Endodermal cell (in vitro differentiated cells): ENCODE measurements at regions not wholly inside any gene's neighbourhood (a gene's known extent, or its start where the extent isn't known, plus 50 kb on each side); places are given as distances from the start of the nearest gene placed in this dataset.

ENCODE experiments used
- DNase-seq: peaks from one replicate; pipeline ENCODE4 v3.0.0-alpha.2; 2017
- H3K27ac ChIP-seq: 2 replicates; pipeline ENCODE4 v1.5.1; 2013; ENCODE audit warnings: mild to moderate bottlenecking, low read depth, low read length, moderate library complexity
- H3K27me3 ChIP-seq: 2 replicates; pipeline ENCODE4 v1.6.1; 2013; ENCODE audit warnings: mild to moderate bottlenecking, low read length, moderate library complexity; ENCODE audit not compliant: insufficient read depth, control insufficient read depth, poor library complexity, severe bottlenecking
- H3K36me3 ChIP-seq: 2 replicates; pipeline ENCODE4 v1.7.0; 2013; ENCODE audit warnings: mild to moderate bottlenecking, low read length, moderate library complexity; ENCODE audit not compliant: control insufficient read depth, insufficient read depth
- H3K4me1 ChIP-seq: one replicate; pipeline ENCODE4 v1.7.0; 2013; ENCODE audit warnings: low read length; ENCODE audit not compliant: control insufficient read depth, insufficient read depth
- H3K4me3 ChIP-seq: 2 replicates; pipeline ENCODE4 v1.5.1; 2013; ENCODE audit warnings: mild to moderate bottlenecking, low read length, moderate library complexity
- H3K9ac ChIP-seq: 2 replicates; pipeline ENCODE4 v1.6.1; 2013; ENCODE audit warnings: mild to moderate bottlenecking, low read length, moderate library complexity; ENCODE audit not compliant: poor library complexity, severe bottlenecking; ENCODE audit errors: extremely low read depth
- H3K9me3 ChIP-seq: 2 replicates; pipeline ENCODE4 v1.6.1; 2013; ENCODE audit warnings: mild to moderate bottlenecking, low read length, moderate library complexity; ENCODE audit not compliant: control insufficient read depth
- H3K27ac Mint-ChIP-seq: 2 replicates; pipeline ENCODE4 v1.8.0; 2020; ENCODE audit warnings: mixed read lengths
- H3K27me3 Mint-ChIP-seq: 2 replicates; pipeline ENCODE4 v1.8.0; 2021; ENCODE audit warnings: mild to moderate bottlenecking, mixed read lengths; ENCODE audit not compliant: insufficient read depth
- H3K36me3 Mint-ChIP-seq: 2 replicates; pipeline ENCODE4 v1.8.0; 2020; ENCODE audit warnings: low read depth, mixed read lengths
- H3K4me1 Mint-ChIP-seq: 2 replicates; pipeline ENCODE4 v1.8.0; 2020; ENCODE audit warnings: mixed read lengths
- H3K4me3 Mint-ChIP-seq: 2 replicates; pipeline ENCODE4 v1.8.0; 2020; ENCODE audit warnings: mild to moderate bottlenecking, moderate library complexity, mixed read lengths
- H3K9me3 Mint-ChIP-seq: 2 replicates; pipeline ENCODE4 v1.8.0; 2020; ENCODE audit warnings: mild to moderate bottlenecking, mixed read lengths
- WGBS, 2 experiments: methylation state at CpG; one replicate each; pipeline versions ENCODE4 v1.1.5 to v1.1.7; 2013; ENCODE audit warnings: missing lambda C conversion rate in 2 of 2, mixed read lengths in 1 of 2; ENCODE audit not compliant: insufficient coverage in 1 of 2, insufficient read length in 1 of 2; 5-methylcytosine and 5-hydroxymethylcytosine counted together
- TF ChIP-seq, protein P1 (sequence below): fragments of 200-600 bp; sonication (generic); conservative IDR thresholded peaks from 2 replicates; pipeline ENCODE4 v1.5.0; 2021; ENCODE audit warnings: antibody characterized with exemption, mild to moderate bottlenecking

DNA sequence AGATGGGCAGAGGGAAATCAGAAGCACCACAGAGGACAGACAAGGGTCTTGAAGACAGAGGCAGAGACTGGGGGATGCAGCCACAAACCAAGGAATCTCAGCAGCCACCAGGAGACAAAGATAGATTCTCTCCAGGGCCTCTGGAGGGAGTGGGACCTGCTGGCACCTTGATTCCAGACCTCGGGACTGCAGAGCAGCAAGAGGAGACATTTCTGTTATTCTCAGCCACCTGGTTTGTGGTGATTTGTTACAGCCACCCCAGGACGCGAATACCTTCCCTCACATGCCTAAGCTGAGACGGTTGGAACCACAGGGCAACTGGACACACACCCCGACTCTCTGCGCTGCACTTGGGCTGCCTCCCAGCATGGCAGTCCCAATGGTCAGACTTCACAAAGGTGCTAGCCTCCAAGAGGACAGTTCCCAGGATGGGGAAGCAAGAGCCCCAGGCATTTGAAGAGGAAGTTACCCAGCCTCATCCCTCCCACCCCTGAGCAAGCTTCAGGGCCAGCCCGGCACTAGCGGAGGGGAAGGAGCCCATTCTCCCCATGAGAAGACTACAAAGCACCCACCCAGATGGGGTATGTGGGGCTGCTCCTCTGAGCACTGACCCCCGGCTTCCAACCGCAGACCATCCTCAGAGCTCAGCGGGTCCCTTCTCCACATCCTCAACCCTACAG, 104.6 kb upstream of the INSIG1 start:
- no peaks in the 10 kb centered on the region for H3K27me3 ChIP-seq
- peaks cover 10% of the 10 kb centered on the region for H3K9me3 Mint-ChIP-seq
- no peak overlapping the region for H3K9ac ChIP-seq
- H3K4me3 Mint-ChIP-seq: no peak overlapping the region
- H3K36me3 Mint-ChIP-seq: no peaks in the 10 kb centered on the region
- no peak overlapping the region for H3K27ac Mint-ChIP-seq
- peaks cover 2% of the 10 kb centered on the region for H3K4me1 Mint-ChIP-seq
- peaks cover 27% of the 10 kb centered on the region for H3K27me3 Mint-ChIP-seq
- no peak for DNase-seq
- no peak overlapping the region for H3K4me3 ChIP-seq
- 89 to 93% methylated on average over 3 to 11 of the region's 11 CpGs for WGBS, 2 experiments
- no peaks in the 10 kb centered on the region for H3K36me3 ChIP-seq
- H3K27ac ChIP-seq: no peak overlapping the region
- H3K4me1 ChIP-seq: no peaks in the 10 kb centered on the region
- no peaks in the 10 kb centered on the region for H3K9me3 ChIP-seq
- TF ChIP-seq, protein P1, sequence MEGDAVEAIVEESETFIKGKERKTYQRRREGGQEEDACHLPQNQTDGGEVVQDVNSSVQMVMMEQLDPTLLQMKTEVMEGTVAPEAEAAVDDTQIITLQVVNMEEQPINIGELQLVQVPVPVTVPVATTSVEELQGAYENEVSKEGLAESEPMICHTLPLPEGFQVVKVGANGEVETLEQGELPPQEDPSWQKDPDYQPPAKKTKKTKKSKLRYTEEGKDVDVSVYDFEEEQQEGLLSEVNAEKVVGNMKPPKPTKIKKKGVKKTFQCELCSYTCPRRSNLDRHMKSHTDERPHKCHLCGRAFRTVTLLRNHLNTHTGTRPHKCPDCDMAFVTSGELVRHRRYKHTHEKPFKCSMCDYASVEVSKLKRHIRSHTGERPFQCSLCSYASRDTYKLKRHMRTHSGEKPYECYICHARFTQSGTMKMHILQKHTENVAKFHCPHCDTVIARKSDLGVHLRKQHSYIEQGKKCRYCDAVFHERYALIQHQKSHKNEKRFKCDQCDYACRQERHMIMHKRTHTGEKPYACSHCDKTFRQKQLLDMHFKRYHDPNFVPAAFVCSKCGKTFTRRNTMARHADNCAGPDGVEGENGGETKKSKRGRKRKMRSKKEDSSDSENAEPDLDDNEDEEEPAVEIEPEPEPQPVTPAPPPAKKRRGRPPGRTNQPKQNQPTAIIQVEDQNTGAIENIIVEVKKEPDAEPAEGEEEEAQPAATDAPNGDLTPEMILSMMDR: no peak

DNA sequence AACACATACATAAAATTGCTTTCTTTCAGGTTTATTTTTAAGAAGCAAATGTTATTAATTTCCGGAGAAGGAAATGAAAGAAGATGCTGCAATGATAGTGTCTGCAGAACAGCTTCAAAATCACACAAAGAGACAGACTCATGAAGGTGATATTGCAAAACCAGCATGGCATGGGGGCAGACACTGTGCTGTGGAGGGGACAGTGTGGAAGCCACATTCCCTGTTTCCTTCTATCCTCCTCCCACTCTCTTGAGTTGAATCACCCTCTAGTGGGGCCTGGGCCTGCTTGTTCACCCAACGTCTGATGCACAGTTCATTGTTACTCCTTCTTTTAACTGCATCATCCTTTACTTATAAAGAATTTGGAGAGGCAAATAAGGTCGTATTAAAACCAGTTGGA, 104.0 kb upstream of the INSIG1 start:
- Mint-ChIP-seq H3K4me1 (peaks cover 2% of the 10 kb centered on the region), H3K27me3 (peaks cover 24% of the 10 kb centered on the region), H3K36me3 (no peaks in the 10 kb centered on the region), H3K9me3 (peaks cover 5% of the 10 kb centered on the region), H3K4me3 (no peak overlapping the region), H3K27ac (no peak overlapping the region)
- WGBS, 2 experiments: 91 to 100% methylated on average over 2 to 3 of the region's 3 CpGs
- no peaks in the 10 kb centered on the region for H3K36me3 ChIP-seq
- TF ChIP-seq, protein P1: no peak
- H3K9me3 ChIP-seq: no peaks in the 10 kb centered on the region
- H3K27me3 ChIP-seq: no peaks in the 10 kb centered on the region
- no peaks in the 10 kb centered on the region for H3K4me1 ChIP-seq
- H3K9ac ChIP-seq: no peak overlapping the region
- no peak overlapping the region for H3K4me3 ChIP-seq
- no peak for DNase-seq
- no peak overlapping the region for H3K27ac ChIP-seq

DNA sequence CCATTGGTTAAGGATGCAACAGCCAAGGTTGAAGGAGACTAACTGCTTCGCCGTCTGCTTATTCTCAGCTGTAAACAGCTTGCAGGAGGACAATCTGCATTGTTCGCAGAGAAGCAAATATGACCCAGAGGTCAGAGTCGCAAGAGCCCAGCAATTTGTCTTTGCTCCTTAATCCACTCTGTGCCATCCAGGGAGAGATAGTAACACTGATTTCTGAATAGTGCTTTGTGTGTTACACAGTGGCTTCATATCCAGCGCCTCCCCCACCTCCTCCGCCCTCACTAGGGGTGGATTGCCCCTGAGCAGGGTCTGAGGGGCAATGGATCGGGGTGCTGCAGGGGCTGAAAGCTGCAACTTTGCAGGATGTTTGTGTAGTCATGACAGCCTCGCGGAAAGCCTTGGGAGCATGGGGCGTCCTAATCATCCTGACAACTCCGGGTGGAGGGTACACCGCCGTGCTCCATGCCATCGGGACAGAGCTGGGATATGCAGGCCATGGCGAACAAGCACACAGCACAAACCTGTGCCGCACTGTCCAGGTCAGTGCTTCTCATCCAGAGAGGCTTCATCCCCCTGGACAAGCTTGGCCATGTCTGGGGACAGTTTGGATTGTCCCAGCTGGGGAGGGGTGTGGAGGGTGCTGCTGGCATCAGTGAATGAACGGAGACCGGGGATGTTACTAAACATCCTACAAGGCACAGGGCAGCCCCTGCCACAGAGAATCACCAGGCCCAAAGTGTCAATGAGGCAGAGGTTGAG, 103.1 kb upstream of the INSIG1 start:
- Mint-ChIP-seq H3K27me3 (peaks cover 23% of the 10 kb centered on the region), H3K4me3 (no peak overlapping the region), H3K36me3 (no peaks in the 10 kb centered on the region), H3K4me1 (peaks cover 2% of the 10 kb centered on the region), H3K27ac (no peak overlapping the region), H3K9me3 (peaks cover 5% of the 10 kb centered on the region)
- no peaks in the 10 kb centered on the region for H3K27me3 ChIP-seq
- H3K36me3 ChIP-seq: no peaks in the 10 kb centered on the region
- no peak overlapping the region for H3K27ac ChIP-seq
- no peak overlapping the region for H3K9ac ChIP-seq
- TF ChIP-seq, protein P1: no peak
- no peak overlapping the region for H3K4me3 ChIP-seq
- DNase-seq: no peak
- WGBS, 2 experiments: 94% methylated on average over 15 to 18 of the region's 18 CpGs
- no peaks in the 10 kb centered on the region for H3K9me3 ChIP-seq
- no peaks in the 10 kb centered on the region for H3K4me1 ChIP-seq
